A549 (cell line): ENCODE measurements at regions not wholly inside any gene's neighbourhood (a gene's known extent, or its start where the extent isn't known, plus 50 kb on each side); places are given as distances from the start of the nearest gene placed in this dataset.

Experiments used
- BHLHE40 ChIP-seq: IDR thresholded peaks from 2 replicates; pipeline ENCODE4 v1.6.1; 2012; ENCODE audit warnings: low read depth, low read length, inconsistent platforms
- CHD2 ChIP-seq: fragments of 150-350 bp; IDR thresholded peaks from 2 replicates; pipeline ENCODE4 v1.6.1; 2014; ENCODE audit warnings: low read length; ENCODE audit not compliant: partially characterized antibody
- CTCF ChIP-seq: fragments of >200 bp; sonication (Bioruptor Twin); formaldehyde crosslinking; IDR thresholded peaks from 3 replicates; pipeline ENCODE4 v1.5.1; 2016
- MAZ ChIP-seq: fragments of 150-350 bp; IDR thresholded peaks from 2 replicates; pipeline ENCODE4 v1.6.1; 2014; ENCODE audit warnings: antibody characterized with exemption, low read depth, low read length, borderline replicate concordance
- MYC ChIP-seq: IDR thresholded peaks from 2 replicates; pipeline ENCODE4 v1.6.1; 2012; ENCODE audit warnings: mild to moderate bottlenecking, inconsistent platforms, low read length, improper control_type of control experiment, borderline replicate concordance
- PHF8 ChIP-seq: fragments of 200-600 bp; sonication (generic); IDR thresholded peaks from 2 replicates; pipeline ENCODE4 v1.6.1; 2016; ENCODE audit warnings: low read depth, mild to moderate bottlenecking, antibody characterized with exemption, moderate library complexity, borderline replicate concordance
- POLR2A ChIP-seq: IDR thresholded peaks from 2 replicates; pipeline ENCODE4 v1.6.1; 2012; ENCODE audit warnings: mild to moderate bottlenecking, low read length
- RAD21 ChIP-seq, 2 experiments: fragments of >200 bp in 1 of 2; sonication (Bioruptor Twin) in 1 of 2; formaldehyde crosslinking in 1 of 2; IDR thresholded peaks in 1 of 2; conservative IDR thresholded peaks in 1 of 2; 2 replicates in 1 of 2; 3 replicates in 1 of 2; pipeline ENCODE4 v1.6.1; 2012 to 2018; ENCODE audit warnings: inconsistent platforms in 1 of 2
- REST ChIP-seq: fragments of 200-600 bp; sonication (generic); IDR thresholded peaks from 2 replicates; pipeline ENCODE4 v1.6.1; 2016; ENCODE audit warnings: antibody characterized with exemption, mild to moderate bottlenecking, moderate library complexity
- RFX5 ChIP-seq: fragments of 450-650 bp; IDR thresholded peaks from 2 replicates; pipeline ENCODE4 v1.7.1; 2014; ENCODE audit warnings: antibody characterized with exemption, mild to moderate bottlenecking, moderate library complexity
- TP53 ChIP-seq: fragments of 250-450 bp; sonication (Bioruptor Pico); IDR thresholded peaks from 2 replicates; pipeline ENCODE4 v1.5.0; 2021; ENCODE audit warnings: mild to moderate bottlenecking, moderate library complexity

GRCh38 chr16:64351121-64351520, 770.7 kb downstream of the CDH11 start:
- TF ChIP-seq CTCF (no peak), POLR2A (no peak), RFX5 (no peak), MYC (no peak), PHF8 (no peak), REST (no peak), RAD21 (conservative IDR thresholded peaks at IDR 0.05 in 1 of 2, IDR thresholded peaks at IDR 0.05 in 1 of 2) (no peak), BHLHE40 (no peak), CHD2 (no peak), MAZ (no peak), TP53 (CRISPR knock-in tag) (no peak)
